Activated B cell treated with CpG ODN at 0.5 μM for 24 hours (primary cell): ENCODE measurements at regions not wholly inside any gene's neighbourhood (a gene's known extent, or its start where the extent isn't known, plus 50 kb on each side); places are given as distances from the start of the nearest gene placed in this dataset.

Experiments used
- ATAC-seq: fragments of 200-7000 bp; cut with Tn5 transposase; one replicate; pipeline ENCODE4 v1.10.0; 2021; ENCODE audit warnings: low read depth, mild to moderate bottlenecking, moderate library complexity
- CTCF ChIA-PET: fragments of 350-600 bp; sonication (Branson Sonifier 250); formaldehyde crosslinking; loops from one replicate; lab custom pipeline; 2021; ENCODE audit warnings: antibody characterized with exemption; lab: Charles Lee
- POLR2A ChIA-PET: fragments of 350-600 bp; sonication (Branson Sonifier 250); formaldehyde crosslinking; loops from one replicate; lab custom pipeline; 2021; ENCODE audit warnings: antibody characterized with exemption; lab: Charles Lee
- DNase-seq: peaks from one replicate; pipeline ENCODE4 v3.0.0; 2022
- H3K27ac Mint-ChIP-seq: one replicate; pipeline ENCODE4 v1.8.0; 2020; ENCODE audit warnings: mixed read lengths
- H3K27me3 Mint-ChIP-seq: one replicate; pipeline ENCODE4 v1.8.0; 2021; ENCODE audit warnings: mixed read lengths
- H3K36me3 Mint-ChIP-seq: one replicate; pipeline ENCODE4 v1.8.0; 2021; ENCODE audit warnings: low read depth, mixed read lengths
- H3K4me1 Mint-ChIP-seq: one replicate; pipeline ENCODE4 v1.8.0; 2021; ENCODE audit warnings: mixed read lengths
- H3K4me3 Mint-ChIP-seq: one replicate; pipeline ENCODE4 v1.8.0; 2020; ENCODE audit warnings: mild to moderate bottlenecking, mixed read lengths
- H3K9me3 Mint-ChIP-seq: one replicate; pipeline ENCODE4 v1.8.0; 2020; ENCODE audit warnings: mixed read lengths
- CTCF ChIP-seq: fragments of 200-600 bp; IDR thresholded peaks from one replicate; pipeline ENCODE4 v1.8.0; 2022; ENCODE audit warnings: antibody characterized with exemption, mild to moderate bottlenecking
- intact Hi-C: fragments of 100-400 bp; cut with micrococcal nuclease; formaldehyde crosslinking; loops from one replicate; pipeline ENCODE4 v1.15.1; 2024

GRCh38 chr7:112907658-112908057 lies 117.5 kb upstream of the TMEM168 start:
- POLR2A ChIA-PET = no interaction called here
- peaks cover 45% of the 10 kb centered on the region for H3K36me3 Mint-ChIP-seq

GRCh38 chr7:112905950-112906349 lies 115.8 kb upstream of the TMEM168 start:
- Mint-ChIP-seq H3K36me3 (peaks cover 36% of the 10 kb centered on the region), H3K27ac (no peak overlapping the region), H3K9me3 (peaks cover 6% of the 10 kb centered on the region), H3K27me3 (no peaks in the 10 kb centered on the region), H3K4me3 (no peak overlapping the region), H3K4me1 (peaks cover 3% of the 10 kb centered on the region)
- no peak for DNase-seq
- ChIA-PET POLR2A (no interaction called here), CTCF (no interaction called here)
- no peak for TF ChIP-seq CTCF
- ATAC-seq = no peak
- intact Hi-C loops = no loop called here

More at GRCh38 chr7:112907658-112908057, 117.5 kb upstream of the TMEM168 start:
- ATAC-seq (no peak), DNase-seq (no peak)
- no peak for TF ChIP-seq CTCF
- Mint-ChIP-seq H3K27me3 (no peaks in the 10 kb centered on the region), H3K27ac (no peak overlapping the region), H3K4me3 (no peak overlapping the region), H3K4me1 (peaks cover 3% of the 10 kb centered on the region), H3K9me3 (peaks cover 11% of the 10 kb centered on the region)
- intact Hi-C loops = no loop called here
- CTCF ChIA-PET = no interaction called here

GRCh38 chr7:112905413-112905812 lies 115.2 kb upstream of the TMEM168 start:
- H3K36me3 Mint-ChIP-seq = peaks cover 31% of the 10 kb centered on the region
- H3K4me1 Mint-ChIP-seq = peaks cover 3% of the 10 kb centered on the region
- ChIA-PET POLR2A (no interaction called here), CTCF (no interaction called here)
- no peak overlapping the region for H3K4me3 Mint-ChIP-seq
- TF ChIP-seq CTCF = no peak
- H3K27ac Mint-ChIP-seq = no peak overlapping the region
- DNase-seq (no peak), ATAC-seq (no peak)
- peaks cover 5% of the 10 kb centered on the region for H3K9me3 Mint-ChIP-seq
- intact Hi-C loops = no loop called here
- no peaks in the 10 kb centered on the region for H3K27me3 Mint-ChIP-seq

- Mint-ChIP-seq H3K4me1 (peaks cover 3% of the 10 kb centered on the region), H3K27me3 (no peaks in the 10 kb centered on the region), H3K9me3 (peaks cover 5% of the 10 kb centered on the region), H3K4me3 (no peak overlapping the region), H3K36me3 (peaks cover 19% of the 10 kb centered on the region), H3K27ac (no peak overlapping the region)
- CTCF ChIA-PET = interaction anchor here (1.1 to 5.4 kb wide), 6 partner anchors 23 to 523 kb away, joined by 3 to 47 read pairs (median 5); partner anchors contain the start of gene LSMEM1
- POLR2A ChIA-PET = no interaction called here
- ATAC-seq = peak; percentile 60
- TF ChIP-seq CTCF = peak; percentile 45
- DNase-seq = no peak
- intact Hi-C loops = loop anchor here (1.0 to 5.0 kb wide), 6 partner anchors 16 to 1156 kb away; partner anchors contain the start of gene LSMEM1
Measured at GRCh38 chr7:112898432-112899290, 108.5 kb upstream of the TMEM168 start.

- Mint-ChIP-seq H3K4me3 (no peak overlapping the region), H3K36me3 (peaks cover 24% of the 10 kb centered on the region), H3K9me3 (peaks cover 5% of the 10 kb centered on the region), H3K4me1 (no peaks in the 10 kb centered on the region), H3K27ac (no peak overlapping the region), H3K27me3 (no peaks in the 10 kb centered on the region)
- intact Hi-C loops = loop anchor here (1.0 to 5.0 kb wide), 6 partner anchors 15 to 1156 kb away; partner anchors contain the start of gene LSMEM1
- TF ChIP-seq CTCF = no peak
- ChIA-PET POLR2A (no interaction called here), CTCF (interaction anchor here (2.2 to 5.4 kb wide), 2 partner anchors 348 to 524 kb away, joined by 7 to 47 read pairs; no protein-coding TSS in a partner anchor)
- ATAC-seq (no peak), DNase-seq (no peak)
Measured at GRCh38 chr7:112897839-112898431, 107.7 kb upstream of the TMEM168 start.
